ENCODE measurements at regions not wholly inside any gene's neighbourhood (a gene's known extent, or its start where the extent isn't known, plus 50 kb on each side); places are given as distances from the start of the nearest gene placed in this dataset.

GRCh38 chr4:29262986-29263385 is 1457.2 kb upstream of the PCDH7 start:
- DNase-seq (ENCODE audit: low read depth, low spot score) (no peak), ATAC-seq (no peak)
- H3K4me1 ChIP-seq (ENCODE audit: control insufficient read depth, insufficient read depth, low read length), result no peaks in the 10 kb centered on the region
- intact Hi-C loops (cut with micrococcal nuclease; ENCODE audit: unreplicated experiment), result no loop called here
- ChIA-PET POLR2A (interaction anchor here (0.7 kb wide), 1 partner anchor 465 kb away, joined by 3 read pairs; no protein-coding TSS in a partner anchor), CTCF (no interaction called here)
- TF ChIP-seq TCF7L2 (IDR thresholded peaks at IDR 0.05; ENCODE audit: low read depth, low read length) (no peak), SIN3A (IDR thresholded peaks at IDR 0.05; ENCODE audit: borderline replicate concordance, insufficient read depth, low read depth, low read length) (no peak), POLR2AphosphoS5 (IDR thresholded peaks at IDR 0.05; ENCODE audit: low read depth, low read length) (no peak)
- TF ChIP-seq, protein P1, sequence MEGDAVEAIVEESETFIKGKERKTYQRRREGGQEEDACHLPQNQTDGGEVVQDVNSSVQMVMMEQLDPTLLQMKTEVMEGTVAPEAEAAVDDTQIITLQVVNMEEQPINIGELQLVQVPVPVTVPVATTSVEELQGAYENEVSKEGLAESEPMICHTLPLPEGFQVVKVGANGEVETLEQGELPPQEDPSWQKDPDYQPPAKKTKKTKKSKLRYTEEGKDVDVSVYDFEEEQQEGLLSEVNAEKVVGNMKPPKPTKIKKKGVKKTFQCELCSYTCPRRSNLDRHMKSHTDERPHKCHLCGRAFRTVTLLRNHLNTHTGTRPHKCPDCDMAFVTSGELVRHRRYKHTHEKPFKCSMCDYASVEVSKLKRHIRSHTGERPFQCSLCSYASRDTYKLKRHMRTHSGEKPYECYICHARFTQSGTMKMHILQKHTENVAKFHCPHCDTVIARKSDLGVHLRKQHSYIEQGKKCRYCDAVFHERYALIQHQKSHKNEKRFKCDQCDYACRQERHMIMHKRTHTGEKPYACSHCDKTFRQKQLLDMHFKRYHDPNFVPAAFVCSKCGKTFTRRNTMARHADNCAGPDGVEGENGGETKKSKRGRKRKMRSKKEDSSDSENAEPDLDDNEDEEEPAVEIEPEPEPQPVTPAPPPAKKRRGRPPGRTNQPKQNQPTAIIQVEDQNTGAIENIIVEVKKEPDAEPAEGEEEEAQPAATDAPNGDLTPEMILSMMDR (IDR thresholded peaks at IDR 0.05), result no peak
- TF ChIP-seq, protein P2, sequence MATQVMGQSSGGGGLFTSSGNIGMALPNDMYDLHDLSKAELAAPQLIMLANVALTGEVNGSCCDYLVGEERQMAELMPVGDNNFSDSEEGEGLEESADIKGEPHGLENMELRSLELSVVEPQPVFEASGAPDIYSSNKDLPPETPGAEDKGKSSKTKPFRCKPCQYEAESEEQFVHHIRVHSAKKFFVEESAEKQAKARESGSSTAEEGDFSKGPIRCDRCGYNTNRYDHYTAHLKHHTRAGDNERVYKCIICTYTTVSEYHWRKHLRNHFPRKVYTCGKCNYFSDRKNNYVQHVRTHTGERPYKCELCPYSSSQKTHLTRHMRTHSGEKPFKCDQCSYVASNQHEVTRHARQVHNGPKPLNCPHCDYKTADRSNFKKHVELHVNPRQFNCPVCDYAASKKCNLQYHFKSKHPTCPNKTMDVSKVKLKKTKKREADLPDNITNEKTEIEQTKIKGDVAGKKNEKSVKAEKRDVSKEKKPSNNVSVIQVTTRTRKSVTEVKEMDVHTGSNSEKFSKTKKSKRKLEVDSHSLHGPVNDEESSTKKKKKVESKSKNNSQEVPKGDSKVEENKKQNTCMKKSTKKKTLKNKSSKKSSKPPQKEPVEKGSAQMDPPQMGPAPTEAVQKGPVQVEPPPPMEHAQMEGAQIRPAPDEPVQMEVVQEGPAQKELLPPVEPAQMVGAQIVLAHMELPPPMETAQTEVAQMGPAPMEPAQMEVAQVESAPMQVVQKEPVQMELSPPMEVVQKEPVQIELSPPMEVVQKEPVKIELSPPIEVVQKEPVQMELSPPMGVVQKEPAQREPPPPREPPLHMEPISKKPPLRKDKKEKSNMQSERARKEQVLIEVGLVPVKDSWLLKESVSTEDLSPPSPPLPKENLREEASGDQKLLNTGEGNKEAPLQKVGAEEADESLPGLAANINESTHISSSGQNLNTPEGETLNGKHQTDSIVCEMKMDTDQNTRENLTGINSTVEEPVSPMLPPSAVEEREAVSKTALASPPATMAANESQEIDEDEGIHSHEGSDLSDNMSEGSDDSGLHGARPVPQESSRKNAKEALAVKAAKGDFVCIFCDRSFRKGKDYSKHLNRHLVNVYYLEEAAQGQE (IDR thresholded peaks at IDR 0.05; ENCODE audit: insufficient read depth in 1 of 2, low read depth in 2 of 2, low read length in 1 of 2), result no peak
- BruUV-seq (replicated peaks), result no TSS peak
- H3K27me3 ChIP-seq (ENCODE audit: control insufficient read depth, insufficient read depth, low read length), result no peaks in the 10 kb centered on the region
- no peaks in the 10 kb centered on the region for H3K9me3 ChIP-seq (ENCODE audit: control insufficient read depth, insufficient read depth, low read depth, low read length)
- no peaks in the 10 kb centered on the region for H3K36me3 ChIP-seq (ENCODE audit: control insufficient read depth, insufficient read depth, low read length)
- no peak overlapping the region for H3K4me3 ChIP-seq (ENCODE audit: low read depth in 2 of 2, low read length in 2 of 2)
- in situ Hi-C loops (cut with HindIII; ENCODE audit: low pct_unique_long_range_greater_than_20kb, low sequenced_read_pairs), result no loop called here
- no peak overlapping the region for H3K27ac ChIP-seq (ENCODE audit: low read length)

- ATAC-seq (no peak; the same call in 1 of the 2 replicates), DNase-seq (ENCODE audit: low read depth, low spot score) (no peak)
- ChIA-PET POLR2A (no interaction called here), CTCF (interaction anchor here (0.7 kb wide), 1 partner anchor 11 kb away, joined by 3 read pairs; no protein-coding TSS in a partner anchor)
- Histone ChIP-seq H3K27ac (ENCODE audit: low read length) (no peak overlapping the region), H3K4me3 (ENCODE audit: low read depth in 2 of 2, low read length in 2 of 2) (no peak overlapping the region), H3K27me3 (ENCODE audit: control insufficient read depth, insufficient read depth, low read length) (no peaks in the 10 kb centered on the region), H3K36me3 (ENCODE audit: control insufficient read depth, insufficient read depth, low read length) (no peaks in the 10 kb centered on the region), H3K9me3 (ENCODE audit: control insufficient read depth, insufficient read depth, low read depth, low read length) (no peaks in the 10 kb centered on the region), H3K4me1 (ENCODE audit: control insufficient read depth, insufficient read depth, low read length) (no peaks in the 10 kb centered on the region)
- in situ Hi-C loops (cut with HindIII; ENCODE audit: low pct_unique_long_range_greater_than_20kb, low sequenced_read_pairs), result no loop called here
- BruUV-seq (replicated peaks), result no TSS peak
- TF ChIP-seq SIN3A (IDR thresholded peaks at IDR 0.05; ENCODE audit: borderline replicate concordance, insufficient read depth, low read depth, low read length) (no peak), POLR2AphosphoS5 (IDR thresholded peaks at IDR 0.05; ENCODE audit: low read depth, low read length) (no peak), TCF7L2 (IDR thresholded peaks at IDR 0.05; ENCODE audit: low read depth, low read length) (no peak)
- TF ChIP-seq, protein P1 (IDR thresholded peaks at IDR 0.05), result no peak
- TF ChIP-seq, protein P2 (IDR thresholded peaks at IDR 0.05; ENCODE audit: insufficient read depth in 1 of 2, low read depth in 2 of 2, low read length in 1 of 2), result no peak
- intact Hi-C loops (cut with micrococcal nuclease; ENCODE audit: unreplicated experiment), result no loop called here
Observed at GRCh38 chr4:29276150-29276549, 1444.0 kb upstream of the PCDH7 start.

Data from Panc1 (cell line).